ENCODE measurements at regions not wholly inside any gene's neighbourhood (a gene's known extent, or its start where the extent isn't known, plus 50 kb on each side); places are given as distances from the start of the nearest gene placed in this dataset.

- Histone ChIP-seq H3K36me3 (ENCODE audit: control insufficient read depth in 2 of 2, extremely low read depth in 1 of 2, insufficient read depth in 2 of 2, low read length in 2 of 2) (no peaks in the 10 kb centered on the region), H3K9me3 (ENCODE audit: control insufficient read depth, low read depth, low read length) (no peaks in the 10 kb centered on the region), H3K27me3 (ENCODE audit: control insufficient read depth, extremely low read depth, insufficient read depth, low read length) (no peaks in the 10 kb centered on the region), H3K4me1 (ENCODE audit: control insufficient read depth, extremely low read depth, insufficient read depth, low read length) (peaks cover 19% of the 10 kb centered on the region), H3K27ac (ENCODE audit: control insufficient read depth, insufficient read depth, low read length) (no peak overlapping the region), H3K9me1 (ENCODE audit: control insufficient read depth, extremely low read depth, insufficient read depth, low read length) (no peaks in the 10 kb centered on the region), H2AFZ (ENCODE audit: control insufficient read depth, low read length) (no peak overlapping the region), H3K9ac (ENCODE audit: control insufficient read depth, extremely low read depth, insufficient read depth, low read length) (no peak overlapping the region), H4K20me1 (ENCODE audit: control insufficient read depth, extremely low read depth, insufficient read depth, low read length) (no peaks in the 10 kb centered on the region), H3K4me3 (ENCODE audit: control insufficient read depth in 2 of 3, extremely low read depth in 1 of 3, insufficient read depth in 2 of 3, low read depth in 1 of 3, low read length in 3 of 3) (no peak overlapping the region), H3K4me2 (ENCODE audit: control insufficient read depth, extremely low read depth, insufficient read depth, low read depth, low read length) (no peak overlapping the region), H3K79me2 (ENCODE audit: control insufficient read depth, insufficient read depth, low read length) (no peaks in the 10 kb centered on the region)
- DNase-seq (ENCODE audit: low read depth, low spot score) (no peak), FAIRE-seq (no peak)
- dilution Hi-C loops (cut with MboI; ENCODE audit: extremely low pct_ligation_motif_present, low sequenced_read_pairs): no loop called here
- TF ChIP-seq, protein P1, sequence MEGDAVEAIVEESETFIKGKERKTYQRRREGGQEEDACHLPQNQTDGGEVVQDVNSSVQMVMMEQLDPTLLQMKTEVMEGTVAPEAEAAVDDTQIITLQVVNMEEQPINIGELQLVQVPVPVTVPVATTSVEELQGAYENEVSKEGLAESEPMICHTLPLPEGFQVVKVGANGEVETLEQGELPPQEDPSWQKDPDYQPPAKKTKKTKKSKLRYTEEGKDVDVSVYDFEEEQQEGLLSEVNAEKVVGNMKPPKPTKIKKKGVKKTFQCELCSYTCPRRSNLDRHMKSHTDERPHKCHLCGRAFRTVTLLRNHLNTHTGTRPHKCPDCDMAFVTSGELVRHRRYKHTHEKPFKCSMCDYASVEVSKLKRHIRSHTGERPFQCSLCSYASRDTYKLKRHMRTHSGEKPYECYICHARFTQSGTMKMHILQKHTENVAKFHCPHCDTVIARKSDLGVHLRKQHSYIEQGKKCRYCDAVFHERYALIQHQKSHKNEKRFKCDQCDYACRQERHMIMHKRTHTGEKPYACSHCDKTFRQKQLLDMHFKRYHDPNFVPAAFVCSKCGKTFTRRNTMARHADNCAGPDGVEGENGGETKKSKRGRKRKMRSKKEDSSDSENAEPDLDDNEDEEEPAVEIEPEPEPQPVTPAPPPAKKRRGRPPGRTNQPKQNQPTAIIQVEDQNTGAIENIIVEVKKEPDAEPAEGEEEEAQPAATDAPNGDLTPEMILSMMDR (optimal IDR thresholded peaks at IDR 0.05 in 1 of 3, IDR thresholded peaks at IDR 0.05 in 1 of 3, conservative IDR thresholded peaks at IDR 0.05 in 1 of 3; ENCODE audit: extremely low read depth in 1 of 3, insufficient read depth in 2 of 3, low read length in 3 of 3): no peak
- no peak for TF ChIP-seq EZH2 (IDR thresholded peaks at IDR 0.05; ENCODE audit: low read length)
Measured at GRCh38 chr14:65237941-65238340, 135.6 kb upstream of the MAX start.

DNA sequence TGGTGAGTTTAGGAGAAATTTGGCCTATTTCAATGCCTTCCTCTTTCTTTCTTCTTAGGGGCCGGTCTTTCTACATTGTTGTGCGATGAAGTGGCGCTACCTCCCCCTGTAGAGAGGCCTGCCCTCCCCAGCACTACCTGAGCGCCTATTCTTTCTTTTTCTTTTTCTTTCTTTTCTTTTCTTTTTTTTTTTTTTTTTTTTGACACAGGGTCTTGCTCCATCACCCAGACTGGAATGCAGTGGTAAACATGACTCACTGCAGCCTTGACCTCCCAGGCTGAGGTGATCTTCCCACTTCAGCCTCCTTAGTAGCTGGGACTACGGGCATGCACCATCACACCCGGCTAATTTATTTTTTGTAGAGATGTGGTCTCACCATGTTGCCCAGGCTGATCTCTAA, 136.1 kb upstream of the MAX start:
- dilution Hi-C loops (cut with MboI; ENCODE audit: extremely low pct_ligation_motif_present, low sequenced_read_pairs): no loop called here
- H3K4me3 ChIP-seq (ENCODE audit: control insufficient read depth in 2 of 3, extremely low read depth in 1 of 3, insufficient read depth in 2 of 3, low read depth in 1 of 3, low read length in 3 of 3): no peak overlapping the region
- no peaks in the 10 kb centered on the region for H3K27me3 ChIP-seq (ENCODE audit: control insufficient read depth, extremely low read depth, insufficient read depth, low read length)
- TF ChIP-seq, protein P1 (optimal IDR thresholded peaks at IDR 0.05 in 1 of 3, IDR thresholded peaks at IDR 0.05 in 1 of 3, conservative IDR thresholded peaks at IDR 0.05 in 1 of 3; ENCODE audit: extremely low read depth in 1 of 3, insufficient read depth in 2 of 3, low read length in 3 of 3): no peak
- no peak for TF ChIP-seq EZH2 (IDR thresholded peaks at IDR 0.05; ENCODE audit: low read length)
- no peak overlapping the region for H3K9ac ChIP-seq (ENCODE audit: control insufficient read depth, extremely low read depth, insufficient read depth, low read length)
- no peaks in the 10 kb centered on the region for H3K36me3 ChIP-seq (ENCODE audit: control insufficient read depth in 2 of 2, extremely low read depth in 1 of 2, insufficient read depth in 2 of 2, low read length in 2 of 2)
- no peaks in the 10 kb centered on the region for H3K9me1 ChIP-seq (ENCODE audit: control insufficient read depth, extremely low read depth, insufficient read depth, low read length)
- H3K4me2 ChIP-seq (ENCODE audit: control insufficient read depth, extremely low read depth, insufficient read depth, low read depth, low read length): peak overlapping the region; percentile 10
- DNase-seq (ENCODE audit: low read depth, low spot score) (no peak), FAIRE-seq (no peak)
- no peaks in the 10 kb centered on the region for H3K79me2 ChIP-seq (ENCODE audit: control insufficient read depth, insufficient read depth, low read length)
- H3K4me1 ChIP-seq (ENCODE audit: control insufficient read depth, extremely low read depth, insufficient read depth, low read length): peaks cover 19% of the 10 kb centered on the region
- no peaks in the 10 kb centered on the region for H4K20me1 ChIP-seq (ENCODE audit: control insufficient read depth, extremely low read depth, insufficient read depth, low read length)
- no peaks in the 10 kb centered on the region for H3K9me3 ChIP-seq (ENCODE audit: control insufficient read depth, low read depth, low read length)
- H2AFZ ChIP-seq (ENCODE audit: control insufficient read depth, low read length): no peak overlapping the region
- no peak overlapping the region for H3K27ac ChIP-seq (ENCODE audit: control insufficient read depth, insufficient read depth, low read length)

Data from keratinocyte (primary cell).